OCI-LY3 (cell line): ENCODE measurements at regions not wholly inside any gene's neighbourhood (a gene's known extent, or its start where the extent isn't known, plus 50 kb on each side); places are given as distances from the start of the nearest gene placed in this dataset.

ENCODE experiments used
- H2AFZ ChIP-seq: fragments of 200-600, 300-600 bp; shearing (Covaris generic); 2 replicates; pipeline ENCODE4 v1.6.0; 2014; ENCODE audit warnings: antibody characterized with exemption, low read depth, low read length
- H3K27ac ChIP-seq: fragments of 200-600, 300-600 bp; sonication (generic); 2 replicates; pipeline ENCODE4 v1.5.1; 2014; ENCODE audit warnings: mild to moderate bottlenecking, low read length, moderate library complexity, mixed read lengths
- H3K27me3 ChIP-seq: fragments of 200-600, 300-600 bp; sonication (generic); 2 replicates; pipeline ENCODE4 v1.6.1; 2014; ENCODE audit warnings: low read depth, low read length, mixed read lengths
- H3K36me3 ChIP-seq: fragments of 200-600, 300-600 bp; sonication (generic); replicated peaks from 2 replicates; pipeline ENCODE3; 2014; ENCODE audit warnings: low read depth, low read length, mixed read lengths
- H3K4me1 ChIP-seq: fragments of 300-600, 200-600 bp; sonication (generic); 2 replicates; pipeline ENCODE4 v1.6.1; 2014; ENCODE audit warnings: low read length, mixed read lengths
- H3K4me2 ChIP-seq: fragments of 200-600, 300-600 bp; sonication (generic); 2 replicates; pipeline ENCODE4 v1.6.1; 2014; ENCODE audit warnings: low read length, mixed read lengths
- H3K4me3 ChIP-seq: fragments of 300-600, 200-600 bp; sonication (generic); 2 replicates; pipeline ENCODE4 v1.5.1; 2014; ENCODE audit warnings: antibody characterized with exemption, mild to moderate bottlenecking, low read length, moderate library complexity
- H3K79me2 ChIP-seq: fragments of 300-600, 200-600 bp; shearing (Covaris generic); 2 replicates; pipeline ENCODE4 v1.6.1; 2014; ENCODE audit warnings: mild to moderate bottlenecking, low read length, mixed read lengths
- H3K9ac ChIP-seq: fragments of 300-600, 200-600 bp; shearing (Covaris generic); 2 replicates; pipeline ENCODE4 v1.6.0; 2014; ENCODE audit warnings: mild to moderate bottlenecking, low read length, moderate library complexity
- H3K9me3 ChIP-seq: fragments of 200-600, 300-600 bp; shearing (Covaris generic); 2 replicates; pipeline ENCODE4 v1.6.1; 2014; ENCODE audit warnings: low read length, mixed read lengths; ENCODE audit not compliant: insufficient read depth
- H4K20me1 ChIP-seq: fragments of 200-600, 300-600 bp; sonication (generic); 2 replicates; pipeline ENCODE4 v1.6.1; 2016; ENCODE audit warnings: low read length, mixed read lengths; ENCODE audit not compliant: insufficient read depth
- CTCF ChIP-seq: fragments of 200-600, 300-600 bp; sonication (generic); IDR thresholded peaks from 2 replicates; pipeline ENCODE4 v1.5.1; 2014; ENCODE audit warnings: antibody characterized with exemption, low read length, low read depth
- EZH2phosphoT487 ChIP-seq: fragments of 200-600 bp; shearing (Covaris generic); IDR thresholded peaks from 2 replicates; pipeline ENCODE4 v1.6.1; 2018; ENCODE audit warnings: antibody characterized with exemption, mixed run types, low read depth

- no peak overlapping the region for H3K27ac ChIP-seq
- no peak overlapping the region for H3K9ac ChIP-seq
- H3K27me3 ChIP-seq: no peaks in the 10 kb centered on the region
- H3K4me2 ChIP-seq: no peak overlapping the region
- no peaks in the 10 kb centered on the region for H3K4me1 ChIP-seq
- TF ChIP-seq CTCF: no peak
- no peak for TF ChIP-seq EZH2phosphoT487
- H3K4me3 ChIP-seq: no peak overlapping the region
- H2AFZ ChIP-seq: no peak overlapping the region
- no peaks in the 10 kb centered on the region for H3K36me3 ChIP-seq
- no peaks in the 10 kb centered on the region for H3K79me2 ChIP-seq
- H4K20me1 ChIP-seq: no peaks in the 10 kb centered on the region
- H3K9me3 ChIP-seq: no peaks in the 10 kb centered on the region
These were observed 405.8 kb upstream of the ADGRL3 start for GRCh38 chr4:60794372-60794771.

GRCh38 chr4:60799214-60799613 is 400.9 kb upstream of the ADGRL3 start:
- no peak overlapping the region for H2AFZ ChIP-seq
- H3K9ac ChIP-seq: no peak overlapping the region
- no peaks in the 10 kb centered on the region for H3K4me1 ChIP-seq
- no peaks in the 10 kb centered on the region for H3K9me3 ChIP-seq
- no peak overlapping the region for H3K4me2 ChIP-seq
- H3K27me3 ChIP-seq: no peaks in the 10 kb centered on the region
- no peak overlapping the region for H3K27ac ChIP-seq
- H3K4me3 ChIP-seq: no peak overlapping the region
- H3K79me2 ChIP-seq: no peaks in the 10 kb centered on the region
- no peaks in the 10 kb centered on the region for H3K36me3 ChIP-seq
- TF ChIP-seq CTCF (no peak), EZH2phosphoT487 (no peak)
- no peaks in the 10 kb centered on the region for H4K20me1 ChIP-seq

GRCh38 chr4:60800701-60801100 is 399.4 kb upstream of the ADGRL3 start:
- Histone ChIP-seq H3K9ac (no peak overlapping the region), H3K4me1 (no peaks in the 10 kb centered on the region), H3K27me3 (no peaks in the 10 kb centered on the region), H3K4me2 (no peak overlapping the region), H3K27ac (no peak overlapping the region), H3K4me3 (no peak overlapping the region), H2AFZ (no peak overlapping the region), H3K9me3 (no peaks in the 10 kb centered on the region), H3K79me2 (no peaks in the 10 kb centered on the region), H4K20me1 (no peaks in the 10 kb centered on the region), H3K36me3 (no peaks in the 10 kb centered on the region)
- no peak for TF ChIP-seq EZH2phosphoT487

- peak overlapping the region; percentile 53 for H3K4me3 ChIP-seq
- no peaks in the 10 kb centered on the region for H3K79me2 ChIP-seq
- H3K4me2 ChIP-seq: peak overlapping the region; percentile 52
- TF ChIP-seq EZH2phosphoT487 (no peak), CTCF (peak; percentile 77)
- peak overlapping the region; percentile 89 for H2AFZ ChIP-seq
- no peaks in the 10 kb centered on the region for H3K4me1 ChIP-seq
- H4K20me1 ChIP-seq: no peaks in the 10 kb centered on the region
- no peak overlapping the region for H3K9ac ChIP-seq
- no peaks in the 10 kb centered on the region for H3K9me3 ChIP-seq
- H3K36me3 ChIP-seq: no peaks in the 10 kb centered on the region
- no peaks in the 10 kb centered on the region for H3K27me3 ChIP-seq
- H3K27ac ChIP-seq: no peak overlapping the region
These were observed 394.4 kb upstream of the ADGRL3 start for GRCh38 chr4:60805500-60806313.
